ENCODE measurements at regions not wholly inside any gene's neighbourhood (a gene's known extent, or its start where the extent isn't known, plus 50 kb on each side); places are given as distances from the start of the nearest gene placed in this dataset.

DNA sequence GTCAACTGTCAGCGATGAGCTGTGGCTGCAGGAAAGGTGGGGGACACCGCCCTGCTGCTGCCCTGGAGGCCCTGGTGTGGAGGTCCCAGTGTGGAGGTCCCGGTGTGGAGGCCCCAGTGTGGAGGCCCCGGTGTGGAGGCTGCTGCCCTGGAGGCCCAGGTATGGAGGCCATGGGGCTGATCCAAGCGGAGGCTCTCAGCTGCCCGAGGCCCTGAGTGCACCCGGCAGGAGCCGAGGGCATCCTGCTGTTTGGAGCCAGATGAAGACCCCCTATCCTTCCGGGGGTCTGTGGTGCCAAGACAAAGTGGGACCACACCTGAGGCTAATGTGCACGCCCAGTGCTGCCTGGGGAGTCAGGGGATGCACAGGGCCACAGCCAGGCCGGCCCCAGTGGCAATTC is 210.4 kb upstream of the SOX1 start:
- intact Hi-C loops (cut with DNase I): no loop called here
- no peak for TF ChIP-seq POLR2A (IDR thresholded peaks at IDR 0.05)
- TF ChIP-seq, protein P1, sequence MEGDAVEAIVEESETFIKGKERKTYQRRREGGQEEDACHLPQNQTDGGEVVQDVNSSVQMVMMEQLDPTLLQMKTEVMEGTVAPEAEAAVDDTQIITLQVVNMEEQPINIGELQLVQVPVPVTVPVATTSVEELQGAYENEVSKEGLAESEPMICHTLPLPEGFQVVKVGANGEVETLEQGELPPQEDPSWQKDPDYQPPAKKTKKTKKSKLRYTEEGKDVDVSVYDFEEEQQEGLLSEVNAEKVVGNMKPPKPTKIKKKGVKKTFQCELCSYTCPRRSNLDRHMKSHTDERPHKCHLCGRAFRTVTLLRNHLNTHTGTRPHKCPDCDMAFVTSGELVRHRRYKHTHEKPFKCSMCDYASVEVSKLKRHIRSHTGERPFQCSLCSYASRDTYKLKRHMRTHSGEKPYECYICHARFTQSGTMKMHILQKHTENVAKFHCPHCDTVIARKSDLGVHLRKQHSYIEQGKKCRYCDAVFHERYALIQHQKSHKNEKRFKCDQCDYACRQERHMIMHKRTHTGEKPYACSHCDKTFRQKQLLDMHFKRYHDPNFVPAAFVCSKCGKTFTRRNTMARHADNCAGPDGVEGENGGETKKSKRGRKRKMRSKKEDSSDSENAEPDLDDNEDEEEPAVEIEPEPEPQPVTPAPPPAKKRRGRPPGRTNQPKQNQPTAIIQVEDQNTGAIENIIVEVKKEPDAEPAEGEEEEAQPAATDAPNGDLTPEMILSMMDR (IDR thresholded peaks at IDR 0.05): no peak
- Histone ChIP-seq H3K36me3 (no peaks in the 10 kb centered on the region), H3K27ac (no peak overlapping the region), H3K9me3 (peaks cover 0 to 10% (median 0%) of the 10 kb centered on the region in 12 donors), H3K4me1 (peaks cover 0 to 4% (median 0%) of the 10 kb centered on the region in 12 donors), H3K27me3 (peaks cover 0 to 16% (median 0%) of the 10 kb centered on the region in 9 donors), H3K4me3 (no peak overlapping the region)
- 90 to 100% (median 92%) methylated on average over 2 to 11 of the region's 11 CpGs for WGBS, 4 donors
- ATAC-seq: no peak
- DNase-seq: no peak

DNA sequence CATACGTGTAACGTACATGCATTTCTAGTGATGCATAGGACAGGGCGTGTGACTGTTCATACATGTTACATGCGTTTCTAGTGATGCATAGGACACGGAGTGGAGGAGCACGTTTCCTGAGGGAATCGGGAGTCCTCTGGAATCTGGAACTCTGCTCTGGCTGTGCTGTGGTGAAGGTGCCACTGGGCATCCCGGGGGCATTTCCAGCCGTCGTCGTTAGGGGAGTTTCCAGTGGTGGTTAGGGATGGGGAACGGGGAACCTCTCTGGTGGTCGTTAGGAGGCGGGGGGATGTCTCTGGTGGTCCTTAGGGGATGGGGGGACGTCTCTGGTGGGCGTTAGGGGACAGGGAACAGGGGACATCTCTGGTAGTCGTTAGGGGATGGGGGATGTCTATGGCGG is 209.6 kb upstream of the SOX1 start:
- 71 to 79% (median 75%) methylated on average over 18 of the region's 18 CpGs for WGBS, 4 donors
- no peak for DNase-seq
- TF ChIP-seq POLR2A (IDR thresholded peaks at IDR 0.05): no peak
- TF ChIP-seq, protein P1 (IDR thresholded peaks at IDR 0.05): no peak
- Histone ChIP-seq H3K36me3 (no peaks in the 10 kb centered on the region), H3K4me1 (peaks cover 0 to 4% (median 0%) of the 10 kb centered on the region in 12 donors), H3K27me3 (peaks cover 0 to 10% (median 0%) of the 10 kb centered on the region in 9 donors), H3K27ac (no peak overlapping the region), H3K9me3 (peaks cover 0 to 10% (median 0%) of the 10 kb centered on the region in 12 donors), H3K4me3 (no peak overlapping the region)
- intact Hi-C loops (cut with DNase I): no loop called here
- ATAC-seq: no peak

DNA sequence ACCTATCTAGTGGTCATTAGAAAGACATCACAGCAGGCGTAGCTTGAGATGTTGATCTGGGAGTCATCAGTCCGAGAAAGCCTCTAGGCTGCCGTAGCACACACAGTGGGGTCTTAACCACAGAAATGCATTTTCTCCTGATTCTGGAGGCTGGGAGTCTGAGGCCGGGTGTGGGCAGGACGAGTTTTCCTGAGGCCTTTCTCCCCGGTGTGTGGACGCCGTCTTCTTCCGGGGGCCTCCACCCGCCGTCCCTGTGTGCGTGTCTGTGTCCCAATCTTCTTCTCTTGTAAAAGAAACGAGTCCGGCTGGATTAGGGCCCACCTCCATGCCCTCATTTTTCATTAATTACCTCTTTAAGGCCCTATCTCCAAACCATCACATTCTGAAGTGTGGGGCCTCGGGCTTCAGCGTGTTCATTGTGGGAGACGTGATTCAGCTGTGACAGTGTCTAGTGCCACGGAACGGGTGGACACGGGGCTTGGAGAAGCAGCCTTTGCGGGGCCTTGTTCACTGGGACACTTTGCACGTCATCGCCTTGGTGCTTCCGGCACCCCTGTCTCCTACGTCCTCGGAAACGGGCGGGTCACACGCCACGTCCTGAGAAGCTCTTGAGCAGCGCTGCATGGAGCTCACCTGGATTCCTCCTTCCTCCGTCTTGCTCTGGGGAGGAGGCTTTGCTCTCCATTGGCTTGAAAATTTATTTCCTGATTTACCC is 208.9 kb upstream of the SOX1 start:
- no peak for DNase-seq

DNA sequence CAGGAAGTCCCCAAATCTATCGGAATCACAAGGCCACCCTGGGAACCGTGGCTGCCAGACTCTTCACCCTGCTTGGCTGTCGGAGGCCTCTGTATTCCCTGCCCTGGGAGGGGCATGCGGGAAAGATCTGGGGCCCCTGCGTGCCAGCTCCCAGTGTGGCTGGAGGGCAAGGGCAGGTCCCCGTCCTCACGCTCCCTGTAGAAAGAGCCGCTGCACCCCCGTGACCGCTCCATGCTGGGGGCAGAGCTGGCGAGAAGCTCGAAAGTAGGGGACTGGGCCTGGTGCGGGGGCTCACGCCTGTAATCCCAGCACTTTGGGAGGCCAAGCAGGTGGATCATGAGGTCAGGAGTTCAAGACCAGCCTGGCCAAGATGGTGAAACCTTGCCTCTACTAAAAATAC is 208.4 kb upstream of the SOX1 start:
- intact Hi-C loops (cut with DNase I): no loop called here
- Histone ChIP-seq H3K36me3 (no peaks in the 10 kb centered on the region), H3K9me3 (peaks cover 0 to 10% (median 0%) of the 10 kb centered on the region in 12 donors), H3K27ac (no peak overlapping the region), H3K4me1 (peaks cover 0 to 4% (median 0%) of the 10 kb centered on the region in 12 donors), H3K4me3 (no peak overlapping the region), H3K27me3 (peaks cover 0 to 7% (median 0%) of the 10 kb centered on the region in 9 donors)
- ATAC-seq (no peak), DNase-seq (no peak)
- 89 to 97% (median 90%) methylated on average over 7 to 14 of the region's 14 CpGs for WGBS, 4 donors
- TF ChIP-seq POLR2A (IDR thresholded peaks at IDR 0.05): no peak
- TF ChIP-seq, protein P1 (IDR thresholded peaks at IDR 0.05): no peak

More for the DNA sequence above, 208.9 kb upstream of the SOX1 start:
- TF ChIP-seq, protein P1 (IDR thresholded peaks at IDR 0.05): no peak
- TF ChIP-seq POLR2A (IDR thresholded peaks at IDR 0.05): no peak
- Histone ChIP-seq H3K4me1 (peaks cover 0 to 4% (median 0%) of the 10 kb centered on the region in 12 donors), H3K27me3 (peaks cover 0 to 10% (median 0%) of the 10 kb centered on the region in 9 donors), H3K36me3 (no peaks in the 10 kb centered on the region), H3K27ac (no peak overlapping the region), H3K9me3 (peaks cover 0 to 10% (median 0%) of the 10 kb centered on the region in 12 donors), H3K4me3 (no peak overlapping the region)
- WGBS, 4 donors: 80 to 87% (median 84%) methylated on average over 32 of the region's 32 CpGs
- intact Hi-C loops (cut with DNase I): no loop called here
- no peak for ATAC-seq
